Ovary (tissue), 3 donors: ENCODE measurements at regions not wholly inside any gene's neighbourhood (a gene's known extent, or its start where the extent isn't known, plus 50 kb on each side); places are given as distances from the start of the nearest gene placed in this dataset.

ENCODE experiments used
- POLR2A ChIP-seq: fragments of 450-650 bp; IDR thresholded peaks from one replicate; pipeline ENCODE4 v1.6.1; 2017; ENCODE audit warnings: antibody characterized with exemption, mild to moderate bottlenecking, moderate library complexity
- TF ChIP-seq, protein P1 (sequence below), 3 donors: fragments of 450-650 bp in 2 of 3; fragments of 200-600 bp in 1 of 3; IDR thresholded peaks; one replicate each; pipeline versions ENCODE4 v1.5.1 to v1.8.0; 2016 to 2022; ENCODE audit warnings: antibody characterized with exemption in 3 of 3, mild to moderate bottlenecking in 1 of 3
- donor health status: DM: no; HTN: no; CAD: no.

DNA sequence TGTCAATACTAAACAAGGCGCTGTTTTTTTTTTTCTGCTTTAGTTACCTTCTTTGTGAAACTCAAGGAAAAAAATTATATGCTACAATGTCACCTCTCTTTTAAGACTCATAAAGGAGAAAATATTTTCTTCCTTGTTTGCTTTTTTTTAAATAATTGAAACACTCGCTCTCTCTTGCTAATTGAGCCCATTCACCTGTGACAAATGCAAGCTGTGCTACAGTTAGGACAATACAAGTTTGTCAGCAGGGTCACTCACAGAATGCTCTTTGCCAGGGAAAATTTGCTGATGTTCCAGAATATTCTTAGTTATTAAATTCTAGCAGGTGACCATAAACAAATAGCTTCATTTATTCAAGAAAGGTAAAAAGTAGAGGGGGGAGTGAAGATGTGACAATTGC lies 375.9 kb upstream of the DPPA4 start:
- TF ChIP-seq, protein P1, sequence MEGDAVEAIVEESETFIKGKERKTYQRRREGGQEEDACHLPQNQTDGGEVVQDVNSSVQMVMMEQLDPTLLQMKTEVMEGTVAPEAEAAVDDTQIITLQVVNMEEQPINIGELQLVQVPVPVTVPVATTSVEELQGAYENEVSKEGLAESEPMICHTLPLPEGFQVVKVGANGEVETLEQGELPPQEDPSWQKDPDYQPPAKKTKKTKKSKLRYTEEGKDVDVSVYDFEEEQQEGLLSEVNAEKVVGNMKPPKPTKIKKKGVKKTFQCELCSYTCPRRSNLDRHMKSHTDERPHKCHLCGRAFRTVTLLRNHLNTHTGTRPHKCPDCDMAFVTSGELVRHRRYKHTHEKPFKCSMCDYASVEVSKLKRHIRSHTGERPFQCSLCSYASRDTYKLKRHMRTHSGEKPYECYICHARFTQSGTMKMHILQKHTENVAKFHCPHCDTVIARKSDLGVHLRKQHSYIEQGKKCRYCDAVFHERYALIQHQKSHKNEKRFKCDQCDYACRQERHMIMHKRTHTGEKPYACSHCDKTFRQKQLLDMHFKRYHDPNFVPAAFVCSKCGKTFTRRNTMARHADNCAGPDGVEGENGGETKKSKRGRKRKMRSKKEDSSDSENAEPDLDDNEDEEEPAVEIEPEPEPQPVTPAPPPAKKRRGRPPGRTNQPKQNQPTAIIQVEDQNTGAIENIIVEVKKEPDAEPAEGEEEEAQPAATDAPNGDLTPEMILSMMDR (IDR thresholded peaks at IDR 0.05) = no peak
- TF ChIP-seq POLR2A = no peak
